CD14-positive monocyte (primary cell): ENCODE measurements at regions not wholly inside any gene's neighbourhood (a gene's known extent, or its start where the extent isn't known, plus 50 kb on each side); places are given as distances from the start of the nearest gene placed in this dataset.

Experiments
- DNase-seq, 3 donors: peaks; one replicate each; pipeline ENCODE4 v3.0.0-alpha.2; 2011 to 2022
- H2AFZ ChIP-seq: 2 replicates; pipeline ENCODE4 v1.6.0; 2012; ENCODE audit warnings: mild to moderate bottlenecking, low read depth, low read length, inconsistent platforms; ENCODE audit not compliant: insufficient read depth, poor library complexity, severe bottlenecking
- H3K27ac ChIP-seq, 2 donors: 1 replicate in 1 of 2; 2 replicates in 1 of 2; pipeline ENCODE4 v1.5.1; 2012 to 2013; ENCODE audit warnings: low read length in 2 of 2, control low read depth in 1 of 2, inconsistent platforms in 1 of 2, low read depth in 1 of 2, mild to moderate bottlenecking in 1 of 2
- H3K27me3 ChIP-seq, 2 donors: one replicate each; pipeline versions ENCODE4 v1.6.0 to v1.6.1; 2011 to 2013; ENCODE audit warnings: low read length in 2 of 2; ENCODE audit not compliant: control insufficient read depth in 2 of 2, insufficient read depth in 2 of 2
- H3K36me3 ChIP-seq, 2 donors: replicated peaks in 1 of 2; 1 replicate in 1 of 2; 2 replicates in 1 of 2; pipeline versions ENCODE4 v1.5.1 to v1.6.1; 2012 to 2013; ENCODE audit warnings: low read length in 2 of 2, control low read depth in 1 of 2, inconsistent platforms in 1 of 2, mild to moderate bottlenecking in 1 of 2; ENCODE audit not compliant: insufficient read depth in 2 of 2, control insufficient read depth in 1 of 2
- H3K4me1 ChIP-seq, 2 donors: 1 replicate in 1 of 2; 2 replicates in 1 of 2; pipeline versions ENCODE4 v1.5.1 to v1.6.1; 2012 to 2013; ENCODE audit warnings: low read length in 2 of 2, control low read depth in 1 of 2, inconsistent platforms in 1 of 2, mild to moderate bottlenecking in 1 of 2, moderate library complexity in 1 of 2; ENCODE audit not compliant: insufficient read depth in 2 of 2, control insufficient read depth in 1 of 2
- H3K4me2 ChIP-seq: replicated peaks from 2 replicates; pipeline ENCODE3; 2012; ENCODE audit warnings: low read length, moderate library complexity, mild to moderate bottlenecking; ENCODE audit not compliant: poor library complexity, severe bottlenecking; ENCODE audit errors: extremely low read depth
- H3K4me3 ChIP-seq, 3 experiments: fragments of 200-600 bp in 1 of 3; sonication (generic) in 1 of 3; replicated peaks in 1 of 3; 1 replicate in 2 of 3; 2 replicates in 1 of 3; pipeline ENCODE4 v1.5.1; 2011 to 2013; ENCODE audit warnings: low read length in 3 of 3, mild to moderate bottlenecking in 3 of 3, control low read depth in 2 of 3, low read depth in 2 of 3, inconsistent platforms in 1 of 3, moderate library complexity in 1 of 3
- H3K79me2 ChIP-seq: 2 replicates; pipeline ENCODE4 v1.6.0; 2012; ENCODE audit warnings: mild to moderate bottlenecking, control low read depth, inconsistent platforms, low read length, moderate library complexity; ENCODE audit not compliant: insufficient read depth
- H3K9ac ChIP-seq: 2 replicates; pipeline ENCODE4 v1.6.0; 2017; ENCODE audit warnings: low read length, mild to moderate bottlenecking; ENCODE audit not compliant: insufficient read depth, poor library complexity, severe bottlenecking
- H3K9me3 ChIP-seq, 2 donors: replicated peaks in 1 of 2; 1 replicate in 1 of 2; 2 replicates in 1 of 2; pipeline versions ENCODE4 v1.5.1 to v1.6.1; 2012 to 2013; ENCODE audit warnings: low read length in 2 of 2, control low read depth in 1 of 2; ENCODE audit not compliant: control insufficient read depth in 1 of 2, insufficient read depth in 1 of 2
- H4K20me1 ChIP-seq: 2 replicates; pipeline ENCODE4 v1.6.0; 2012; ENCODE audit warnings: mild to moderate bottlenecking, low read length, control low read depth, moderate library complexity; ENCODE audit not compliant: insufficient read depth
- H3K27ac Mint-ChIP-seq, 7 donors: one replicate each; pipeline ENCODE4 v1.8.0; 2020; ENCODE audit warnings: mild to moderate bottlenecking in 7 of 7, mixed read lengths in 7 of 7, moderate library complexity in 6 of 7, inconsistent platforms in 2 of 7
- H3K27me3 Mint-ChIP-seq, 3 donors: one replicate each; pipeline ENCODE4 v1.8.0; 2021 to 2022; ENCODE audit warnings: low read depth in 3 of 3, mild to moderate bottlenecking in 3 of 3, mixed read lengths in 3 of 3, moderate library complexity in 3 of 3, inconsistent platforms in 1 of 3
- H3K36me3 Mint-ChIP-seq, 2 donors: one replicate each; pipeline ENCODE4 v1.8.0; 2020; ENCODE audit warnings: mixed read lengths in 2 of 2, inconsistent platforms in 1 of 2, mild to moderate bottlenecking in 1 of 2
- H3K4me1 Mint-ChIP-seq: one replicate; pipeline ENCODE4 v1.8.0; 2020; ENCODE audit warnings: mild to moderate bottlenecking, mixed read lengths
- H3K4me3 Mint-ChIP-seq, 2 donors: one replicate each; pipeline ENCODE4 v1.8.0; 2020; ENCODE audit warnings: mild to moderate bottlenecking in 2 of 2, mixed read lengths in 2 of 2, moderate library complexity in 1 of 2
- H3K9me3 Mint-ChIP-seq, 7 donors: one replicate each; pipeline ENCODE4 v1.8.0; 2020 to 2022; ENCODE audit warnings: mixed read lengths in 7 of 7, mild to moderate bottlenecking in 6 of 7, moderate library complexity in 6 of 7, inconsistent platforms in 2 of 7
- intact Hi-C, 2 donors: fragments of 100-400 bp; cut with micrococcal nuclease; formaldehyde crosslinking; loops; one replicate each; pipeline versions ENCODE4 v1.15.0 to v1.15.1; 2023
- TF ChIP-seq, protein P1 (sequence below): fragments of 200-600 bp; IDR thresholded peaks from one replicate; pipeline ENCODE4 v1.8.0; 2022; ENCODE audit warnings: antibody characterized with exemption, mild to moderate bottlenecking

GRCh38 chr3:42317137-42317536 is 51.2 kb upstream of the CCK start:
- intact Hi-C loops: no loop called here
- H3K4me3 ChIP-seq: no peak overlapping the region
- H3K27me3 Mint-ChIP-seq: peaks cover 0 to 8% (median 3%) of the 10 kb centered on the region in 3 donors

More at GRCh38 chr3:42317137-42317536, 51.2 kb upstream of the CCK start:
- Histone ChIP-seq H3K4me1 (no peaks in the 10 kb centered on the region), H4K20me1 (no peaks in the 10 kb centered on the region), H2AFZ (no peak overlapping the region), H3K36me3 (no peaks in the 10 kb centered on the region), H3K4me2 (no peak overlapping the region), H3K9ac (no peak overlapping the region), H3K27me3 (no peaks in the 10 kb centered on the region), H3K79me2 (no peaks in the 10 kb centered on the region), H3K9me3 (peaks cover 24 to 44% of the 10 kb centered on the region in 2 donors), H3K27ac (no peak overlapping the region)
- H3K4me3 Mint-ChIP-seq: no peak overlapping the region
- no peaks in the 10 kb centered on the region for H3K4me1 Mint-ChIP-seq
- H3K27ac Mint-ChIP-seq: no peak overlapping the region
- TF ChIP-seq, protein P1, sequence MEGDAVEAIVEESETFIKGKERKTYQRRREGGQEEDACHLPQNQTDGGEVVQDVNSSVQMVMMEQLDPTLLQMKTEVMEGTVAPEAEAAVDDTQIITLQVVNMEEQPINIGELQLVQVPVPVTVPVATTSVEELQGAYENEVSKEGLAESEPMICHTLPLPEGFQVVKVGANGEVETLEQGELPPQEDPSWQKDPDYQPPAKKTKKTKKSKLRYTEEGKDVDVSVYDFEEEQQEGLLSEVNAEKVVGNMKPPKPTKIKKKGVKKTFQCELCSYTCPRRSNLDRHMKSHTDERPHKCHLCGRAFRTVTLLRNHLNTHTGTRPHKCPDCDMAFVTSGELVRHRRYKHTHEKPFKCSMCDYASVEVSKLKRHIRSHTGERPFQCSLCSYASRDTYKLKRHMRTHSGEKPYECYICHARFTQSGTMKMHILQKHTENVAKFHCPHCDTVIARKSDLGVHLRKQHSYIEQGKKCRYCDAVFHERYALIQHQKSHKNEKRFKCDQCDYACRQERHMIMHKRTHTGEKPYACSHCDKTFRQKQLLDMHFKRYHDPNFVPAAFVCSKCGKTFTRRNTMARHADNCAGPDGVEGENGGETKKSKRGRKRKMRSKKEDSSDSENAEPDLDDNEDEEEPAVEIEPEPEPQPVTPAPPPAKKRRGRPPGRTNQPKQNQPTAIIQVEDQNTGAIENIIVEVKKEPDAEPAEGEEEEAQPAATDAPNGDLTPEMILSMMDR: no peak
- peaks cover 13 to 56% (median 41%) of the 10 kb centered on the region in 7 donors for H3K9me3 Mint-ChIP-seq
- no peak for DNase-seq
- no peaks in the 10 kb centered on the region for H3K36me3 Mint-ChIP-seq
